Aorta (tissue), 5 donors: ENCODE measurements at regions not wholly inside any gene's neighbourhood (a gene's known extent, or its start where the extent isn't known, plus 50 kb on each side); places are given as distances from the start of the nearest gene placed in this dataset.

ENCODE experiments used
- ATAC-seq: fragments of 200-7000 bp; cut with Tn5 transposase; one replicate; pipeline ENCODE4 v1.9.1; 2022; ENCODE audit warnings: moderate library complexity; ENCODE audit not compliant: low FRiP score
- DNase-seq, 2 donors: peaks; one replicate each; pipeline ENCODE4 v3.0.0-alpha.2; 2020
- H3K27ac ChIP-seq, 2 donors: one replicate each; pipeline ENCODE4 v1.5.1; 2013; ENCODE audit warnings: low read length in 2 of 2, mild to moderate bottlenecking in 2 of 2, moderate library complexity in 2 of 2, control low read depth in 1 of 2, inconsistent platforms in 1 of 2, low read depth in 1 of 2
- H3K27me3 ChIP-seq, 2 donors: one replicate each; pipeline ENCODE4 v1.6.1; 2013; ENCODE audit warnings: control low read depth in 1 of 2, low read length in 1 of 2, mild to moderate bottlenecking in 1 of 2, moderate library complexity in 1 of 2; ENCODE audit not compliant: insufficient read depth in 2 of 2, control insufficient read depth in 1 of 2
- H3K36me3 ChIP-seq, 2 donors: one replicate each; pipeline ENCODE4 v1.6.1; 2013; ENCODE audit warnings: control low read depth in 1 of 2, low read length in 1 of 2, mild to moderate bottlenecking in 1 of 2; ENCODE audit not compliant: insufficient read depth in 2 of 2, control insufficient read depth in 1 of 2
- H3K4me1 ChIP-seq, 2 donors: one replicate each; pipeline ENCODE4 v1.6.1; 2013; ENCODE audit warnings: low read length in 2 of 2, control low read depth in 1 of 2, mild to moderate bottlenecking in 1 of 2, moderate library complexity in 1 of 2; ENCODE audit not compliant: insufficient read depth in 2 of 2, control insufficient read depth in 1 of 2
- H3K4me3 ChIP-seq, 2 donors: one replicate each; pipeline ENCODE4 v1.5.1; 2013; ENCODE audit warnings: low read length in 2 of 2, control low read depth in 1 of 2, mild to moderate bottlenecking in 1 of 2
- H3K9me3 ChIP-seq: one replicate; pipeline ENCODE4 v1.6.1; 2013; ENCODE audit warnings: mild to moderate bottlenecking, low read length; ENCODE audit not compliant: control insufficient read depth
- WGBS, 2 donors: extraction: QIAGEN DNeasy Blood & Tissue Kit; methylation state at CpG; one replicate each; pipeline ENCODE4 v1.1.7; 2013; 5-methylcytosine and 5-hydroxymethylcytosine counted together
- intact Hi-C, 2 donors: fragments of 100-400 bp; cut with DNase I; formaldehyde crosslinking; loops; one replicate each; pipeline versions ENCODE4 v1.14.2 to v1.15.0; 2022
- donor health status: healthy with polysubstance abuse.
- donor health status: Bipolar disorder and iron deficiency.
- donor health status: DM: no; HTN: no; CAD: no.
- donor health status: DM: no; HTN: no; CAD: no.
- donor health status: DM: yes; HTN: yes; CAD: no.

GRCh38 chr15:39130556-39131379 lies 450.1 kb upstream of the THBS1 start:
- no peaks in the 10 kb centered on the region for H3K36me3 ChIP-seq
- DNase-seq (no peak), ATAC-seq (no peak)
- H3K27me3 ChIP-seq, result no peaks in the 10 kb centered on the region
- no peaks in the 10 kb centered on the region for H3K9me3 ChIP-seq
- WGBS, 2 donors, result 86% methylated on average over 3 of the region's 3 CpGs
- H3K4me3 ChIP-seq, result no peak overlapping the region
- intact Hi-C loops, result no loop called here
- peaks cover 0 to 4% of the 10 kb centered on the region in 2 donors for H3K4me1 ChIP-seq
- H3K27ac ChIP-seq, result no peak overlapping the region

GRCh38 chr15:39131609-39132008 lies 449.3 kb upstream of the THBS1 start:
- H3K9me3 ChIP-seq, result no peaks in the 10 kb centered on the region
- ATAC-seq, result no peak

GRCh38 chr15:39132070-39132469 lies 448.8 kb upstream of the THBS1 start:
- 71 to 88% methylated on average over 3 of the region's 3 CpGs for WGBS, 2 donors
- H3K4me3 ChIP-seq, result no peak overlapping the region
- H3K9me3 ChIP-seq, result no peaks in the 10 kb centered on the region
- ATAC-seq, result no peak
- no peaks in the 10 kb centered on the region for H3K36me3 ChIP-seq
- H3K27ac ChIP-seq, result no peak overlapping the region
- peaks cover 0 to 4% of the 10 kb centered on the region in 2 donors for H3K4me1 ChIP-seq
- intact Hi-C loops, result no loop called here
- H3K27me3 ChIP-seq, result no peaks in the 10 kb centered on the region
- DNase-seq, result no peak

More at GRCh38 chr15:39131609-39132008, 449.3 kb upstream of the THBS1 start:
- H3K4me1 ChIP-seq, result peaks cover 0 to 4% of the 10 kb centered on the region in 2 donors
- intact Hi-C loops, result no loop called here
- H3K27me3 ChIP-seq, result no peaks in the 10 kb centered on the region
- H3K4me3 ChIP-seq, result no peak overlapping the region
- H3K36me3 ChIP-seq, result no peaks in the 10 kb centered on the region
- no peak for DNase-seq
- no peak overlapping the region for H3K27ac ChIP-seq
- WGBS, 2 donors, result 84 to 90% methylated on average over 4 of the region's 4 CpGs

GRCh38 chr15:39132954-39133600 lies 447.8 kb upstream of the THBS1 start:
- ATAC-seq, result no peak
- peaks cover 0 to 1% of the 10 kb centered on the region in 2 donors for H3K4me1 ChIP-seq
- H3K36me3 ChIP-seq, result no peaks in the 10 kb centered on the region
- H3K27me3 ChIP-seq, result no peaks in the 10 kb centered on the region
- no peaks in the 10 kb centered on the region for H3K9me3 ChIP-seq
- H3K4me3 ChIP-seq, result no peak overlapping the region
- intact Hi-C loops, result no loop called here
- DNase-seq, result no peak
- WGBS, 2 donors, result 33 to 47% methylated on average over 2 of the region's 2 CpGs
- H3K27ac ChIP-seq, result no peak overlapping the region

GRCh38 chr15:39134282-39134681 lies 446.6 kb upstream of the THBS1 start:
- no peak overlapping the region for H3K4me3 ChIP-seq
- no peaks in the 10 kb centered on the region for H3K27me3 ChIP-seq
- no peak overlapping the region for H3K27ac ChIP-seq
- WGBS, 2 donors, result 97 to 99% methylated on average over 1 of the region's 1 CpG
- ATAC-seq (no peak), DNase-seq (no peak)
- no peaks in the 10 kb centered on the region for H3K4me1 ChIP-seq
- intact Hi-C loops, result no loop called here
- no peaks in the 10 kb centered on the region for H3K9me3 ChIP-seq
- no peaks in the 10 kb centered on the region for H3K36me3 ChIP-seq

GRCh38 chr15:39135989-39136388 lies 444.9 kb upstream of the THBS1 start:
- Histone ChIP-seq H3K4me1 (no peaks in the 10 kb centered on the region), H3K27me3 (no peaks in the 10 kb centered on the region), H3K9me3 (no peaks in the 10 kb centered on the region), H3K4me3 (no peak overlapping the region), H3K27ac (no peak overlapping the region), H3K36me3 (no peaks in the 10 kb centered on the region)
- intact Hi-C loops, result no loop called here
- no peak for ATAC-seq
- WGBS, 2 donors, result 76 to 88% methylated on average over 7 of the region's 7 CpGs
- DNase-seq, result no peak

GRCh38 chr15:39139431-39140059 lies 441.3 kb upstream of the THBS1 start:
- no peaks in the 10 kb centered on the region for H3K9me3 ChIP-seq
- DNase-seq (no peak), ATAC-seq (no peak)
- no peak overlapping the region for H3K27ac ChIP-seq
- no peaks in the 10 kb centered on the region for H3K27me3 ChIP-seq
- no peaks in the 10 kb centered on the region for H3K36me3 ChIP-seq
- H3K4me3 ChIP-seq, result no peak overlapping the region
- intact Hi-C loops, result no loop called here
- 57 to 66% methylated on average over 2 of the region's 2 CpGs for WGBS, 2 donors
- H3K4me1 ChIP-seq, result no peaks in the 10 kb centered on the region

- Histone ChIP-seq H3K27ac (no peak overlapping the region), H3K9me3 (no peaks in the 10 kb centered on the region), H3K4me1 (no peaks in the 10 kb centered on the region), H3K36me3 (no peaks in the 10 kb centered on the region), H3K27me3 (no peaks in the 10 kb centered on the region), H3K4me3 (no peak overlapping the region)
- DNase-seq (no peak), ATAC-seq (no peak)
- 39 to 52% methylated on average over 3 of the region's 3 CpGs for WGBS, 2 donors
- intact Hi-C loops, result no loop called here
Measured at GRCh38 chr15:39140060-39140604, 440.7 kb upstream of the THBS1 start.
